Gastrocnemius medialis (tissue), 4 donors: ENCODE measurements at regions not wholly inside any gene's neighbourhood (a gene's known extent, or its start where the extent isn't known, plus 50 kb on each side); places are given as distances from the start of the nearest gene placed in this dataset.

Experiments
- ATAC-seq, 2 donors: fragments of 150-250 bp; one replicate each; pipeline ENCODE4 v1.9.1; 2016
- DNase-seq, 2 donors: peaks; one replicate each; pipeline ENCODE4 v3.0.0-alpha.2; 2019
- H3K27ac ChIP-seq, 4 donors: fragments of 200-600 bp; sonication (generic); 1 replicate in 1 of 4; 2 replicates in 3 of 4; pipeline ENCODE4 v1.5.1; 2016 to 2018; ENCODE audit warnings: mild to moderate bottlenecking in 2 of 4, moderate library complexity in 1 of 4
- H3K27me3 ChIP-seq, 3 donors: fragments of 200-600 bp; sonication (generic) in 2 of 3; 1 replicate in 1 of 3; 2 replicates in 2 of 3; pipeline versions ENCODE4 v1.5.1 to v1.6.0; 2016 to 2019; ENCODE audit warnings: mild to moderate bottlenecking in 1 of 3, moderate library complexity in 1 of 3
- H3K36me3 ChIP-seq, 2 donors: fragments of 200-600 bp; sonication (generic) in 1 of 2; one replicate each; pipeline ENCODE4 v1.5.1; 2017 to 2018
- H3K4me1 ChIP-seq, 2 donors: fragments of 200-600 bp; sonication (generic) in 1 of 2; one replicate each; pipeline ENCODE4 v1.5.1; 2016 to 2017; ENCODE audit warnings: mild to moderate bottlenecking in 2 of 2
- H3K4me3 ChIP-seq, 4 donors: fragments of 200-600 bp; sonication (generic) in 3 of 4; 1 replicate in 1 of 4; 2 replicates in 3 of 4; pipeline ENCODE4 v1.5.1; 2016 to 2019; ENCODE audit warnings: mild to moderate bottlenecking in 2 of 4
- H3K9me3 ChIP-seq, 3 donors: fragments of 200-600 bp; sonication (generic) in 2 of 3; 1 replicate in 1 of 3; 2 replicates in 2 of 3; pipeline ENCODE4 v1.5.1; 2016 to 2019
- POLR2A ChIP-seq, 2 donors: fragments of 450-650 bp; IDR thresholded peaks; one replicate each; pipeline ENCODE4 v1.6.1; 2017; ENCODE audit warnings: antibody characterized with exemption in 2 of 2, mild to moderate bottlenecking in 2 of 2, moderate library complexity in 2 of 2
- in situ Hi-C, 4 donors: fragments of 200-750 bp; cut with MboI; loops; one replicate each; pipeline versions ENCODE4 v1.15.0 to v1.8.0; 2017; ENCODE audit warnings: low sequenced_read_pairs in 4 of 4
- intact Hi-C: fragments of 100-400 bp; cut with DNase I; formaldehyde crosslinking; loops from one replicate; pipeline ENCODE4 v1.15.1; 2023; ENCODE audit warnings: low total_unique reads
- TF ChIP-seq, protein P1 (sequence below), 5 experiments: fragments of 450-650 bp in 3 of 5; fragments of 200-600 bp in 2 of 5; sonication (generic) in 2 of 5; IDR thresholded peaks in 4 of 5; conservative IDR thresholded peaks in 1 of 5; 1 replicate in 4 of 5; 2 replicates in 1 of 5; pipeline ENCODE4 v1.5.1; 2016 to 2019; ENCODE audit warnings: antibody characterized with exemption in 5 of 5, mild to moderate bottlenecking in 3 of 5, moderate library complexity in 3 of 5

GRCh38 chr11:37942081-37942480, 1344.0 kb upstream of the RAG2 start:
- TF ChIP-seq POLR2A (IDR thresholded peaks at IDR 0.05) = no peak
- TF ChIP-seq, protein P1, sequence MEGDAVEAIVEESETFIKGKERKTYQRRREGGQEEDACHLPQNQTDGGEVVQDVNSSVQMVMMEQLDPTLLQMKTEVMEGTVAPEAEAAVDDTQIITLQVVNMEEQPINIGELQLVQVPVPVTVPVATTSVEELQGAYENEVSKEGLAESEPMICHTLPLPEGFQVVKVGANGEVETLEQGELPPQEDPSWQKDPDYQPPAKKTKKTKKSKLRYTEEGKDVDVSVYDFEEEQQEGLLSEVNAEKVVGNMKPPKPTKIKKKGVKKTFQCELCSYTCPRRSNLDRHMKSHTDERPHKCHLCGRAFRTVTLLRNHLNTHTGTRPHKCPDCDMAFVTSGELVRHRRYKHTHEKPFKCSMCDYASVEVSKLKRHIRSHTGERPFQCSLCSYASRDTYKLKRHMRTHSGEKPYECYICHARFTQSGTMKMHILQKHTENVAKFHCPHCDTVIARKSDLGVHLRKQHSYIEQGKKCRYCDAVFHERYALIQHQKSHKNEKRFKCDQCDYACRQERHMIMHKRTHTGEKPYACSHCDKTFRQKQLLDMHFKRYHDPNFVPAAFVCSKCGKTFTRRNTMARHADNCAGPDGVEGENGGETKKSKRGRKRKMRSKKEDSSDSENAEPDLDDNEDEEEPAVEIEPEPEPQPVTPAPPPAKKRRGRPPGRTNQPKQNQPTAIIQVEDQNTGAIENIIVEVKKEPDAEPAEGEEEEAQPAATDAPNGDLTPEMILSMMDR (IDR thresholded peaks at IDR 0.05 in 4 of 5, conservative IDR thresholded peaks at IDR 0.05 in 1 of 5) = no peak
- Histone ChIP-seq H3K27me3 (no peaks in the 10 kb centered on the region), H3K9me3 (no peaks in the 10 kb centered on the region), H3K27ac (no peak overlapping the region), H3K36me3 (no peaks in the 10 kb centered on the region), H3K4me1 (no peaks in the 10 kb centered on the region), H3K4me3 (no peak overlapping the region)
- in situ Hi-C loops = no loop called here
- DNase-seq (no peak), ATAC-seq (no peak)
- intact Hi-C loops = no loop called here

DNA sequence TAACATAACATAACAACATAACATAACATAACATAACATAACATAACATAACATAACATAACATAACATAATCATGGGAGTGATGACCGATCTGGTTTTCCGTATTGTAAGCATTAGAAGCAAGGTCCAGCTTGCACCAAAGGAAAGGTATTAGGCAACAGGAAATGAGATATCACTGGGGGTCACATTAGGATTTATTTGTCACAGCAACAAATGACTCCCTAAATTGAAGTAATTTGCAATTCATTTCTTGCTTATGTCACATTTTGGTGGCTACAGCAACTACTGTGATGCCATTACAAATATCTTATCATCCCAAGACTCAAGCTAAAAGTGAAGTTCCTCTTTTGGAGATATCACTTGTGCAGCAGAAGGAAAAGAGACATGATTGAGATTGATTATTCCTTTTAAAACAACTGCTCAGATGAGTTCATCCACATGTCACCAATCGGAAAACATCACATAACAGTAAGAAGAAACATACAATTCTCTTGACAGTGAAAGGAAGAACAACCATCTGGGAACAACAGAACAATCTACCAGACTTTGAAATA, 1331.1 kb upstream of the RAG2 start:
- Histone ChIP-seq H3K9me3 (no peaks in the 10 kb centered on the region), H3K27me3 (no peaks in the 10 kb centered on the region), H3K36me3 (no peaks in the 10 kb centered on the region), H3K4me1 (no peaks in the 10 kb centered on the region), H3K4me3 (no peak overlapping the region), H3K27ac (no peak overlapping the region)
- DNase-seq (no peak), ATAC-seq (no peak)
- intact Hi-C loops (no loop called here), in situ Hi-C loops (no loop called here)
- TF ChIP-seq, protein P1 (IDR thresholded peaks at IDR 0.05 in 4 of 5, conservative IDR thresholded peaks at IDR 0.05 in 1 of 5) = no peak
- TF ChIP-seq POLR2A (IDR thresholded peaks at IDR 0.05) = no peak

DNA sequence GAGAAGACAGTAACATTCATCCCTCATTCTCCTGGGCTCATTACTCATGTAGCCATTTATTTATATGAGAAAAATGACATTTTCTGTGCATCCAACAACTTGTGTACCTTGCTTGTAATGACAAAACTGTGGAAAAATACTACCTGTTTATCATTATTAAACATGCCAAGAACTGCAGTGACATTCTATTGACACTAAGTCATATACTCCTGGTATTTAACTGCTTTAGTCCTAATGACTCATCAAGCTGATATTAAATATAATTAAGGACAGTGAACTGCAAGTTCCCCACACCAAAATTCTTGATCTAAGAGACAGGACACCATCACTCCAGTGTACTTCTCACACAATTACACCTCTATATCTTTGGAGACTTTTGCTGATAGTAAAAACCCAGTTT, 1328.7 kb upstream of the RAG2 start:
- Histone ChIP-seq H3K4me1 (no peaks in the 10 kb centered on the region), H3K9me3 (no peaks in the 10 kb centered on the region), H3K36me3 (no peaks in the 10 kb centered on the region), H3K27ac (no peak overlapping the region), H3K27me3 (no peaks in the 10 kb centered on the region), H3K4me3 (no peak overlapping the region)
- intact Hi-C loops = no loop called here
- ATAC-seq = no peak
- in situ Hi-C loops = no loop called here
- no peak for DNase-seq
- no peak for TF ChIP-seq POLR2A (IDR thresholded peaks at IDR 0.05)
- TF ChIP-seq, protein P1 (IDR thresholded peaks at IDR 0.05 in 4 of 5, conservative IDR thresholded peaks at IDR 0.05 in 1 of 5) = no peak

DNA sequence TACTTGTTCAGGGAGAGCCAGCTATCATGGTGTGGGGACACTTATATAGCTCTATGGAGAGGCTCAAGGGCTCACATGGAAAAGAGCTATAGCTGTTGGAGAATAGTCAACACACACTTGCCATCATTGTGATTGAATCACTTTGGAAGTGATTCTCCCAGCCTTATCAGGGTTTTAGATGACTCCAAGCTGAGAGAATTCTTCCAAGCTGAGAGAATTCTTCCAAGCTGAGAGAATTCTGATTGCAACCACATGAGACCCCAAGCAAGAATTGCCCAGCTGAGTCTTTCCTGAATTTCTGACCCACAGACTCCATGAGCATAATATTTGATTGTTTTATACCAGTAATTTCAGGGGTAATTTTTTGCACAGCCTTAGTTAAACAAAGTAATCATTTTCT, 1318.3 kb upstream of the RAG2 start:
- no peak for ATAC-seq
- Histone ChIP-seq H3K4me1 (no peaks in the 10 kb centered on the region), H3K9me3 (no peaks in the 10 kb centered on the region), H3K27ac (no peak overlapping the region), H3K4me3 (no peak overlapping the region), H3K27me3 (no peaks in the 10 kb centered on the region), H3K36me3 (no peaks in the 10 kb centered on the region)
- in situ Hi-C loops = no loop called here
- TF ChIP-seq, protein P1 (IDR thresholded peaks at IDR 0.05 in 4 of 5, conservative IDR thresholded peaks at IDR 0.05 in 1 of 5) = no peak
- TF ChIP-seq POLR2A (IDR thresholded peaks at IDR 0.05) = no peak
- intact Hi-C loops = no loop called here
- no peak for DNase-seq

GRCh38 chr11:37914859-37915258, 1316.8 kb upstream of the RAG2 start:
- Histone ChIP-seq H3K4me1 (no peaks in the 10 kb centered on the region), H3K36me3 (no peaks in the 10 kb centered on the region), H3K27ac (no peak overlapping the region), H3K4me3 (no peak overlapping the region), H3K27me3 (no peaks in the 10 kb centered on the region), H3K9me3 (no peaks in the 10 kb centered on the region)
- intact Hi-C loops = no loop called here
- no peak for TF ChIP-seq POLR2A (IDR thresholded peaks at IDR 0.05)
- TF ChIP-seq, protein P1 (IDR thresholded peaks at IDR 0.05 in 4 of 5, conservative IDR thresholded peaks at IDR 0.05 in 1 of 5) = no peak
- in situ Hi-C loops = no loop called here
- ATAC-seq (no peak), DNase-seq (no peak)
